HepG2 (cell line): ENCODE measurements at regions not wholly inside any gene's neighbourhood (a gene's known extent, or its start where the extent isn't known, plus 50 kb on each side); places are given as distances from the start of the nearest gene placed in this dataset.
A peak's percentile ranks its signal among the peaks of the same experiment; 100 is the strongest.

Experiments used
- ATAC-seq: fragments of 200-7000 bp; cut with Tn5 transposase; 3 replicates; pipeline ENCODE4 v1.9.1; 2020; ENCODE audit warnings: mild to moderate bottlenecking, moderate library complexity
- BruUV-seq: library from RNA; stranded (reverse); fragments of 400-500 nt; replicated peaks from 2 replicates; lab custom pipeline; 2021; lab: Mats Ljungman, UMichigan
- CTCF ChIA-PET: fragments of 300-600 bp; formaldehyde crosslinking; extraction: SDS; loops from one replicate; lab custom pipeline; 2021; ENCODE audit warnings: low total read pairs, inconsistent platforms, low intra/inter-chr PET ratio; lab: Yijun Ruan, JAX
- POLR2A ChIA-PET: fragments of 350-600 bp; sonication (Branson Sonifier 250); formaldehyde crosslinking; loops from one replicate; lab custom pipeline; 2020; ENCODE audit warnings: antibody characterized with exemption, inconsistent platforms; lab: Yijun Ruan, JAX
- DNase-seq: peaks from one replicate; pipeline ENCODE4 v3.0.0-alpha.2; 2015; ENCODE audit warnings: low spot score
- FAIRE-seq: peaks from 3 replicates; lab custom pipeline; 2011; peaks lifted over from hg19 to GRCh38; lab: Jason Lieb, UNC
- H2AFZ ChIP-seq: one replicate; pipeline ENCODE4 v1.6.1; 2011; ENCODE audit warnings: low read length, inconsistent platforms
- H3K27ac ChIP-seq: fragments of 300-600 bp; 3 replicates; pipeline ENCODE4 v1.8.0; 2011; ENCODE audit warnings: mixed run types, mild to moderate bottlenecking, mixed read lengths, low read length, inconsistent platforms; ENCODE audit not compliant: insufficient read depth; ENCODE audit errors: extremely low read length
- H3K27me3 ChIP-seq, 2 experiments: fragments of 200-600 bp in 1 of 2; 2 replicates in 1 of 2; 3 replicates in 1 of 2; pipeline versions ENCODE4 v1.6.0 to v1.8.0; 2011; ENCODE audit warnings: low read length in 2 of 2, mild to moderate bottlenecking in 2 of 2, moderate library complexity in 2 of 2, inconsistent platforms in 1 of 2; ENCODE audit not compliant: insufficient read depth in 2 of 2, control insufficient read depth in 1 of 2
- H3K36me3 ChIP-seq, 2 experiments: fragments of 200-600 bp in 1 of 2; replicated peaks in 1 of 2; 2 replicates in 1 of 2; 3 replicates in 1 of 2; pipeline versions ENCODE4 v1.5.1 to v1.8.0; 2011; ENCODE audit warnings: low read length in 2 of 2, inconsistent platforms in 1 of 2; ENCODE audit not compliant: insufficient read depth in 2 of 2, control insufficient read depth in 1 of 2
- H3K4me1 ChIP-seq: 2 replicates; pipeline ENCODE4 v1.5.1; 2012; ENCODE audit warnings: low read length, inconsistent platforms; ENCODE audit not compliant: insufficient read depth
- H3K4me2 ChIP-seq: 2 replicates; pipeline ENCODE4 v1.6.0; 2011; ENCODE audit warnings: low read depth, low read length, inconsistent platforms
- H3K4me3 ChIP-seq, 3 experiments: fragments of 200-600 bp in 1 of 3; sonication (generic), shearing (Covaris generic) in 1 of 3; replicated peaks in 1 of 3; 2 replicates each; pipeline ENCODE4 v1.5.1; 2011 to 2016; ENCODE audit warnings: low read length in 3 of 3, inconsistent platforms in 2 of 3, low read depth in 2 of 3, mild to moderate bottlenecking in 2 of 3, control low read depth in 1 of 3, mixed read lengths in 1 of 3; ENCODE audit not compliant: insufficient read depth in 1 of 3
- H3K79me2 ChIP-seq: one replicate; pipeline ENCODE4 v1.6.1; 2011; ENCODE audit warnings: low read length, inconsistent platforms; ENCODE audit not compliant: insufficient read depth
- H3K9ac ChIP-seq: 2 replicates; pipeline ENCODE4 v1.6.0; 2011; ENCODE audit warnings: mild to moderate bottlenecking, low read depth, low read length, inconsistent platforms; ENCODE audit not compliant: insufficient read depth
- H3K9me3 ChIP-seq: 2 replicates; pipeline ENCODE4 v1.5.1; 2012; ENCODE audit warnings: mild to moderate bottlenecking, low read length
- H4K20me1 ChIP-seq: 2 replicates; pipeline ENCODE4 v1.6.0; 2011; ENCODE audit warnings: inconsistent platforms, mild to moderate bottlenecking, low read length, moderate library complexity; ENCODE audit not compliant: insufficient read depth
- CREB1 ChIP-seq, 2 experiments: fragments of 450-650 bp in 1 of 2; IDR thresholded peaks; 2 replicates each; pipeline ENCODE4 v1.6.1; 2016 to 2017; ENCODE audit warnings: control low read depth in 1 of 2, mild to moderate bottlenecking in 1 of 2, missing compliant biosample characterization in 1 of 2, missing genetic modification characterization in 1 of 2
- FOSL2 ChIP-seq: sonication (generic); formaldehyde crosslinking; IDR thresholded peaks from 2 replicates; pipeline ENCODE4 v1.4.0; 2020; ENCODE audit warnings: missing genetic modification reagents
- GFI1 ChIP-seq: sonication (generic); formaldehyde crosslinking; IDR thresholded peaks from 2 replicates; pipeline ENCODE4 v1.5.0; 2020; ENCODE audit warnings: missing genetic modification reagents, mild to moderate bottlenecking, borderline replicate concordance
- MBD4 ChIP-seq: IDR thresholded peaks from 2 replicates; pipeline ENCODE4 v1.6.1; 2012; ENCODE audit warnings: low read length, inconsistent platforms, borderline replicate concordance
- TGIF2 ChIP-seq: IDR thresholded peaks from 2 replicates; pipeline ENCODE4 v1.6.1; 2016; ENCODE audit warnings: control low read depth, missing compliant biosample characterization
- TRIM24 ChIP-seq: sonication (generic); formaldehyde crosslinking; IDR thresholded peaks from 2 replicates; pipeline ENCODE4 v1.8.0; 2022; ENCODE audit warnings: mild to moderate bottlenecking, missing genetic modification reagents
- ZBTB7A ChIP-seq: sonication (generic); formaldehyde crosslinking; IDR thresholded peaks from 2 replicates; pipeline ENCODE4 v1.8.0; 2022; ENCODE audit warnings: mild to moderate bottlenecking, missing genetic modification reagents
- ZMAT3 ChIP-seq: sonication (generic); formaldehyde crosslinking; conservative IDR thresholded peaks from 2 replicates; pipeline ENCODE4 v1.7.0; 2021; ENCODE audit warnings: missing genetic modification reagents
- WGBS: methylation state at CpG from one replicate; pipeline ENCODE4 v1.1.6; 2017; ENCODE audit warnings: low lambda C conversion rate; 5-methylcytosine and 5-hydroxymethylcytosine counted together
- in situ Hi-C: cut with HindIII; loops from 2 replicates; pipeline ENCODE4 v1.10.0; 2017; ENCODE audit warnings: low pct_unique_long_range_greater_than_20kb; ENCODE audit not compliant: extremely low pct_ligation_motif_present
- intact Hi-C: fragments of 100-400 bp; cut with micrococcal nuclease; formaldehyde crosslinking; loops from one replicate; pipeline ENCODE4 v1.10.0; 2022; ENCODE audit not compliant: unreplicated experiment

DNA sequence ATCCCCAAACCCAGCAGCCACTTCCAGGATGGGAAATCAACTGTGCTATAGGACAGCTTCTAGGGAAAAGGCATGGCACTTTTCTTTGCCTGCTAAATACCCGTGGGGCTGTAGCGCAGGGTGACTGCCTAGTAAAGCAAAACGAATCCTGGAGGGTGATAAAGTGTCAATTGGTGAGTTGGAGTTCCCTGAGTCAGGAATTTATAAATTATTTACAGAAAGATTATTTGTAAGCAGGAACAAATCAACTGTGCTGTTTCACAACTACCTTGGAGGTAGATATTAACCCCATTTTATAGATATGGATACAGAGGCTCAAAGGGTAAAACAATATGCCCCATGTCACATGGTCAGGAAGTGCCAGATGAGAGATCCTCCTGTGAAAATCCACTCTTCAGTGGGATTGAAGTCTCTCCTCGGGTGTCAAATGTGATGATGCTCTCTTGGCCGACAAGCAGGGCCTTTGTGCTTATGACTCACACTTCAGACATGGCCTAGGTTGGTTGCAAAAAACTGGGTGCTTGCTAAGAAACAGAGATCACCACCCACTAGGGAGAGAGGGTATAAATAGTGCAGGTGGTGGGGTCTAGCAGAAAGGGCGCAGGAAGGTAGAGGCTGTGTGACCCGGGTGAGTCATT is 383.2 kb upstream of the ZMIZ1 start:
- Histone ChIP-seq H2AFZ (no peak overlapping the region), H3K36me3 (no peaks in the 10 kb centered on the region), H3K9ac (no peak overlapping the region), H3K4me2 (no peak overlapping the region), H3K4me3 (no peak overlapping the region), H3K79me2 (no peaks in the 10 kb centered on the region), H3K27ac (no peak overlapping the region), H4K20me1 (no peaks in the 10 kb centered on the region), H3K27me3 (peaks cover 0 to 8% of the 10 kb centered on the region in 2 experiments; a peak in 2 of 5 replicates), H3K9me3 (no peaks in the 10 kb centered on the region), H3K4me1 (peaks cover 11% of the 10 kb centered on the region)
- TF ChIP-seq CREB1 (IDR thresholded peaks at IDR 0.05) (0 out of 2 replicates have a peak, but pooled peaks have one; percentile 15), CREB1 (CRISPR knock-in tag; IDR thresholded peaks at IDR 0.05) (no peak), FOSL2 (peak; percentile 42; the same call in 1 of the 2 replicates), ZBTB7A (CRISPR knock-in tag) (no peak)
- FAIRE-seq = no peak
- no TSS peak for BruUV-seq
- in situ Hi-C loops = no loop called here
- DNase-seq = no peak
- ChIA-PET POLR2A (no interaction called here), CTCF (no interaction called here)
- WGBS = 38% methylated on average over 7 of the region's 7 CpGs
- intact Hi-C loops = no loop called here
- ATAC-seq = no peak

DNA sequence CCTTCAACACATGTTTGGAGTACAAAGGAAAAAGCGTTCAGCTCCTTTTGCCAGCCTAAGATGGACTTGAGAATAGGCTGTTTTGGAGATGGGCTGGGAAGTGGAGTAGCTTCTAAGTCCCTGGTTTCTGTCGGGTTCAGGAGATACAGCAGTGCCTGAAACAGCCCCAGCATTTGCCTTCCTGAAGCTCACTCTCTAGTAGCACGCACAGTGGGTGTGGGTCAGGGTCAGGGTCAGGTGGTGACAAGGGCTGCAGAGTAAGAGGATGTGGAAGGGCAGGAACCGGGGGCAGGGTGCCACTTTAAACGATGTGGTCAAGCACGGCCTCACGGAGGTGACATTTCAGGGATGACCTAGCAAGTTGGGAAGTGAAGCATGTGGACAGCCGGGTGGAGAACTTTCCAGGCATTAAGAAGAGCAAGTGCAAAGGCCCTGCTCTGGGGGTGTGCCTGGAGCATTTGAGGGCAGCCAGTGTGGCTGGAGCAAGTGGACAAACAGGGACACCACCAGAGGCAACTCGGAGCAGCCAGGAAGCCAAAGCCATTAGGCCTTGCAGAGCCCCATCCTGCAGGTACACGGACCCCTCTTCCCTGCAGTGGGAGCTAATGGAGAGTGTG is 382.2 kb upstream of the ZMIZ1 start:
- Histone ChIP-seq H3K9me3 (no peaks in the 10 kb centered on the region), H2AFZ (no peak overlapping the region), H3K9ac (no peak overlapping the region), H3K4me1 (peaks cover 11% of the 10 kb centered on the region), H3K27me3 (peaks cover 0 to 8% of the 10 kb centered on the region in 2 experiments; a peak in 2 of 5 replicates), H3K36me3 (no peaks in the 10 kb centered on the region), H4K20me1 (no peaks in the 10 kb centered on the region), H3K27ac (no peak overlapping the region), H3K4me3 (no peak overlapping the region), H3K4me2 (no peak overlapping the region), H3K79me2 (no peaks in the 10 kb centered on the region)
- FAIRE-seq = no peak
- ChIA-PET POLR2A (no interaction called here), CTCF (no interaction called here)
- in situ Hi-C loops (no loop called here), intact Hi-C loops (no loop called here)
- TF ChIP-seq GFI1 (CRISPR knock-in tag) (no peak), MBD4 (no peak), TGIF2 (CRISPR knock-in tag) (no peak), ZMAT3 (no peak), TRIM24 (CRISPR knock-in tag) (no peak)
- WGBS = 11% methylated on average over 9 of the region's 10 CpGs
- no peak for DNase-seq
- peak; percentile 40; the same call in 2 of the 3 replicates for ATAC-seq
- no TSS peak for BruUV-seq
